Osteoblast (primary cell): ENCODE measurements at regions not wholly inside any gene's neighbourhood (a gene's known extent, or its start where the extent isn't known, plus 50 kb on each side); places are given as distances from the start of the nearest gene placed in this dataset.

Source experiments
- DNase-seq: peaks from one replicate; pipeline ENCODE4 v3.0.0; 2011; ENCODE audit warnings: low spot score, mixed read lengths; ENCODE audit not compliant: insufficient read length; ENCODE audit errors: missing footprints
- H2AFZ ChIP-seq: 2 replicates; pipeline ENCODE4 v1.6.0; 2011; ENCODE audit warnings: mild to moderate bottlenecking, low read length
- H3K27ac ChIP-seq: 2 replicates; pipeline ENCODE4 v1.5.1; 2011; ENCODE audit warnings: mild to moderate bottlenecking, low read depth, low read length, moderate library complexity
- H3K27me3 ChIP-seq: 2 replicates; pipeline ENCODE4 v1.6.0; 2012; ENCODE audit warnings: mild to moderate bottlenecking, control low read depth, inconsistent platforms, low read length, moderate library complexity; ENCODE audit not compliant: insufficient read depth
- H3K36me3 ChIP-seq: 2 replicates; pipeline ENCODE4 v1.5.1; 2011; ENCODE audit warnings: mild to moderate bottlenecking, low read length, control low read depth, moderate library complexity; ENCODE audit not compliant: insufficient read depth
- H3K4me1 ChIP-seq: 2 replicates; pipeline ENCODE4 v1.5.1; 2011; ENCODE audit warnings: mild to moderate bottlenecking, low read length, control low read depth, moderate library complexity; ENCODE audit not compliant: insufficient read depth
- H3K4me2 ChIP-seq: 2 replicates; pipeline ENCODE4 v1.6.0; 2011; ENCODE audit warnings: mild to moderate bottlenecking, low read length; ENCODE audit not compliant: insufficient read depth
- H3K4me3 ChIP-seq: fragments of 200-600 bp; sonication (generic); 3 replicates; pipeline ENCODE4 v1.5.1; 2012; ENCODE audit warnings: mild to moderate bottlenecking, low read length, inconsistent platforms; ENCODE audit not compliant: insufficient read depth
- H3K79me2 ChIP-seq: 2 replicates; pipeline ENCODE4 v1.6.0; 2012; ENCODE audit warnings: mild to moderate bottlenecking, low read length, control low read depth, inconsistent platforms; ENCODE audit not compliant: insufficient read depth
- H3K9me3 ChIP-seq: 2 replicates; pipeline ENCODE4 v1.5.1; 2011; ENCODE audit warnings: low read depth, low read length, control low read depth
- H4K20me1 ChIP-seq: 2 replicates; pipeline ENCODE4 v1.6.0; 2012; ENCODE audit warnings: mild to moderate bottlenecking, low read length, control low read depth; ENCODE audit not compliant: insufficient read depth
- TF ChIP-seq, protein P1 (sequence below): IDR thresholded peaks from 2 replicates; pipeline ENCODE4 v1.5.1; 2011; ENCODE audit warnings: mild to moderate bottlenecking, low read depth, low read length, moderate library complexity; ENCODE audit errors: extremely low read depth

DNA sequence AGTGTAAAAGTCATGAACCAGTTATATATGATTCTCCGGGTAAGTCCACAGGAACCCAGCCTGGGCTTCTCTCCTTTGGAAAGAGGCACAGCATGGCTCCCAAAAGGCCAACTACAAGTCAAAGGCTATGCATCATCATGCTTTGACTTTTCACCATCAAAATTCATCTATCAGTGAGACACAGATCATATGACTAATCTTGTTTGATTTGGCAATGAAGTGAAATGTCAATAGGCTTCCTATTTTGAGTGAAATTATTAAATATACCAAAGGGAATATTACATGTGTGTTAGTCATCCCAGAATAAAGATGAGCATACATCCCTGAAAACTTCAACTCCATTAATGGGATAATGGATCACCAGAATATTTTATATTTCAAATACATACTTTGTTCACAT lies 83.5 kb upstream of the ADGRL2 start:
- Histone ChIP-seq H3K4me2 (no peak overlapping the region), H3K36me3 (no peaks in the 10 kb centered on the region), H3K4me3 (no peak overlapping the region), H3K79me2 (no peaks in the 10 kb centered on the region), H4K20me1 (no peaks in the 10 kb centered on the region), H3K9me3 (no peaks in the 10 kb centered on the region), H3K4me1 (peaks cover 7% of the 10 kb centered on the region), H2AFZ (no peak overlapping the region), H3K27me3 (no peaks in the 10 kb centered on the region), H3K27ac (peak overlapping the region; percentile 35)
- TF ChIP-seq, protein P1, sequence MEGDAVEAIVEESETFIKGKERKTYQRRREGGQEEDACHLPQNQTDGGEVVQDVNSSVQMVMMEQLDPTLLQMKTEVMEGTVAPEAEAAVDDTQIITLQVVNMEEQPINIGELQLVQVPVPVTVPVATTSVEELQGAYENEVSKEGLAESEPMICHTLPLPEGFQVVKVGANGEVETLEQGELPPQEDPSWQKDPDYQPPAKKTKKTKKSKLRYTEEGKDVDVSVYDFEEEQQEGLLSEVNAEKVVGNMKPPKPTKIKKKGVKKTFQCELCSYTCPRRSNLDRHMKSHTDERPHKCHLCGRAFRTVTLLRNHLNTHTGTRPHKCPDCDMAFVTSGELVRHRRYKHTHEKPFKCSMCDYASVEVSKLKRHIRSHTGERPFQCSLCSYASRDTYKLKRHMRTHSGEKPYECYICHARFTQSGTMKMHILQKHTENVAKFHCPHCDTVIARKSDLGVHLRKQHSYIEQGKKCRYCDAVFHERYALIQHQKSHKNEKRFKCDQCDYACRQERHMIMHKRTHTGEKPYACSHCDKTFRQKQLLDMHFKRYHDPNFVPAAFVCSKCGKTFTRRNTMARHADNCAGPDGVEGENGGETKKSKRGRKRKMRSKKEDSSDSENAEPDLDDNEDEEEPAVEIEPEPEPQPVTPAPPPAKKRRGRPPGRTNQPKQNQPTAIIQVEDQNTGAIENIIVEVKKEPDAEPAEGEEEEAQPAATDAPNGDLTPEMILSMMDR, result no peak
- peak; percentile 85 for DNase-seq

DNA sequence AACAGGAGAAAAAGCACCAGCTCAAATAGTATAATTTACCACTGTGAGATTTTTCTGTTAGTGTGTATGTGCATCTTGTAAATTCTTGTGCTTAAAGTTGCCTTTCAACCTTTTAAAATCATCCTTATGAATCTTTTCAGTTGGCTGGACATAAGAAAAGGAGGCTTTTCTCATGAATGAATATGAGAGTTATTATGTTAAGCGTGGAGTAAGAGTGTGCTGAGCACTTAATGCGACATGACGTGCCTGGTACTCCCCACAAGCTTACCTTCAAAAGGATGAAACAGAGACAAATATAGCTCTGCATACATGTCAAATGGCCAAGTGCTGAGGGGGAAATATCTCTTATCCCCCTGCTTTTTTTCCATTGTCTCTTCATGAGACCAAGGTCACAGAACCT lies 85.3 kb upstream of the ADGRL2 start:
- TF ChIP-seq, protein P1, result no peak

DNA sequence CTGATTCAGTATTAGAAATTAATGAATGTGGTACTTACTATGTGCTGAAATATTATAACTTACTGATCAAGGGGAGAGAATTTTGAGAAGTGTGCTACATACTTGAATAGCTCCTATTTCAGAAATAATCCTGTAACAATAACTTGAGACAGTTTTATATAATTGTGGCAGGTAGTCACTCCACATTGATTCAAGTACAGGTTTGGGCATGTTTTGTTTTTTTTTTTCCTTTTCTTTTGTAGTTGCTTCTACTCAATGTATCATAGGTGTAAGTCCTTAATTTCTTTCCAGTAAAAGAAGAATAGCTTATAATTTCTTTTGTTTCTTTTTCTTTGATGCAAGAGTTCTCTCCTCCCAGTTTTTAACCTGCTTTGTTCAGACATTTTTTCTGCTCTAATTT lies 86.1 kb upstream of the ADGRL2 start:
- no peak overlapping the region for H3K4me3 ChIP-seq
- H2AFZ ChIP-seq, result no peak overlapping the region
- H3K27ac ChIP-seq, result no peak overlapping the region
- peaks cover 7% of the 10 kb centered on the region for H3K4me1 ChIP-seq
- no peaks in the 10 kb centered on the region for H3K27me3 ChIP-seq
- TF ChIP-seq, protein P1, result no peak
- no peaks in the 10 kb centered on the region for H3K79me2 ChIP-seq
- no peak overlapping the region for H3K4me2 ChIP-seq
- no peaks in the 10 kb centered on the region for H3K36me3 ChIP-seq
- H3K9me3 ChIP-seq, result no peaks in the 10 kb centered on the region
- DNase-seq, result no peak
- H4K20me1 ChIP-seq, result no peaks in the 10 kb centered on the region

More for the DNA sequence above, 85.3 kb upstream of the ADGRL2 start:
- no peaks in the 10 kb centered on the region for H3K9me3 ChIP-seq
- no peak overlapping the region for H3K4me3 ChIP-seq
- no peaks in the 10 kb centered on the region for H3K27me3 ChIP-seq
- H3K79me2 ChIP-seq, result no peaks in the 10 kb centered on the region
- no peak for DNase-seq
- peaks cover 7% of the 10 kb centered on the region for H3K4me1 ChIP-seq
- H2AFZ ChIP-seq, result no peak overlapping the region
- H3K36me3 ChIP-seq, result no peaks in the 10 kb centered on the region
- H3K27ac ChIP-seq, result no peak overlapping the region
- no peaks in the 10 kb centered on the region for H4K20me1 ChIP-seq
- H3K4me2 ChIP-seq, result no peak overlapping the region

DNA sequence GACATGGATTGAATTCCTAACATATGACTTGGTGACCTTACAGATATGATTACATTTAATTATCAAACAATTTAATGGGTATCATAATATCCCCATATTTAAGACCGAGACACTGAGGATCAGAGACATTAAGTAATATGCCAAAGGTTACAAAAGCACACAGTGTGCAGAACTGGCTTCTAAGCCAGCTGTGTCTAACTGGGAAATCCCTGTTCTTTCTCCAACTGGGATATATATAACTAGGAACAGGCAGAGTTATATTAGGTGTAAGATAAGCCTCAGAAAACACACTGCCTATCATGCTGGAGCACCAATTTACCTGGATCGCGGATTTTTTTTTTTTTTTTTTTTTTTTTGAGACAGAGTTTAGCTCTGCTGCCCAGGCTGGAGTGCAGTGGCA lies 88.3 kb upstream of the ADGRL2 start:
- no peaks in the 10 kb centered on the region for H3K79me2 ChIP-seq
- no peak for DNase-seq
- H2AFZ ChIP-seq, result no peak overlapping the region
- H4K20me1 ChIP-seq, result no peaks in the 10 kb centered on the region
- no peaks in the 10 kb centered on the region for H3K9me3 ChIP-seq
- no peaks in the 10 kb centered on the region for H3K36me3 ChIP-seq
- H3K4me1 ChIP-seq, result peaks cover 11% of the 10 kb centered on the region
- TF ChIP-seq, protein P1, result no peak
- no peaks in the 10 kb centered on the region for H3K27me3 ChIP-seq
- H3K4me2 ChIP-seq, result no peak overlapping the region
- H3K4me3 ChIP-seq, result no peak overlapping the region
- H3K27ac ChIP-seq, result no peak overlapping the region
